SH-SY5Y (cell line): ENCODE measurements at regions not wholly inside any gene's neighbourhood (a gene's known extent, or its start where the extent isn't known, plus 50 kb on each side); places are given as distances from the start of the nearest gene placed in this dataset.

Source experiments
- GATA2 ChIP-seq: IDR thresholded peaks from 2 replicates; pipeline ENCODE4 v1.6.1; 2011; ENCODE audit warnings: mild to moderate bottlenecking, low read depth, low read length
- GATA3 ChIP-seq: IDR thresholded peaks from 2 replicates; pipeline ENCODE4 v1.6.1; 2011; ENCODE audit warnings: low read depth, mild to moderate bottlenecking, low read length, moderate library complexity

GRCh38 chr3:78112291-78113010, 1072.6 kb downstream of the ROBO2 start:
- TF ChIP-seq GATA3 (no peak), GATA2 (no peak)

GRCh38 chr3:78115983-78116382, 1076.1 kb downstream of the ROBO2 start:
- TF ChIP-seq GATA3 (no peak), GATA2 (no peak)

DNA sequence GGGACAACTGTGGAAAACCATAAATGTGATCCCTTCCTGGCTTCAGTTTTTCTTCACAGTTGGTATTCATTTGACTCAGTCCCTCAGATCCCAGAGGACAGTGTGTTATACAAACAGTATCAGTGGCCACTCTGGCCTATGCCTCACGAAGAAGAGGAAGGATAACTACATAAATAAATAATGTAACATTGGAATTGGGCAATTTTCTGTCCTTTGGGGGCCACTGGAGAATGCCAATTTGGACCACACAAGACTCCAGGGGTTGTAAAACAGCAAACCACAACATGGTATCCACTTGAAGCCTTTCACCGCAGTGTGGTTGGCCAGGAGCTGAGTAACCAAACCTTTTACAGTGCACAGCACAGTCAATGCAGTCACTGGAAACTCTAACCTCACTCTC, 1077.0 kb downstream of the ROBO2 start:
- TF ChIP-seq GATA3 = no peak
- no peak for TF ChIP-seq GATA2

DNA sequence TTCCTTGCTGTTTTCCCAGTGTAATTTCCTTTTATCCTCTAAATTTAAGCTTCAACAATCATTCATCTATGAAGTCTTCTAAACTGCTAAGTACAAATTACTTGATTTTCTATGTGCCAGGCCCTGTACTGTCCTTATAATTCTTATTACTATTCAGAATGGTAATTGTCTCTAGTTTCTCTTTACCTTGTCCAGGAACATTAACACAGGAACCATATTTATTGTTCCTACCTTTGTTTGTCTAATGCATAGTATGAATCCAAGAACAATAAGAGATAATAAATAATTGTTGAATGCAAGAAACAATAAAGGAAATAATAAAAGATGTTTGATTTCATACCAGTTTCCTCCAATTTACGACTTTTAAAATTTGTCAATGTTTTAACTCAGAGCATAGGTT, 1083.2 kb downstream of the ROBO2 start:
- TF ChIP-seq GATA3 (no peak), GATA2 (no peak)

DNA sequence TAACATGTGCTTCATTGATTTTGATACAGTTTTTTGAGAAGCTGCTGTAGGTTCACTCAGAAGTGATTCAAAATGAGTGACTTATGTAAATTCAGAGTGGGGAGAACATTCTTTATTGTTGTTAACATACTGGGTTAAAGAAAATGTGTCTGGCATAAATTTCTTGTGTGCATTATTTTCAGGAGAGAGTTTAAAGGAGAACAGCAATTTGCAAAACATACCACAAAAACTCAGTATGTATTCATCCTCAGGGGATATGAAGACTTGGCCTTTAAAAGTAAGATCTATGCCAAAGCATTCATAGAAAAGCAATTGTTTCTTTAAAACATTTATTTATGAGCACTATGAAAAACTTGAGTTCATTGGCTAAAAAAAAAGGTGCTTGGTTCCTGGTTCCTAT, 1089.8 kb downstream of the ROBO2 start:
- TF ChIP-seq GATA3 (no peak), GATA2 (no peak)

DNA sequence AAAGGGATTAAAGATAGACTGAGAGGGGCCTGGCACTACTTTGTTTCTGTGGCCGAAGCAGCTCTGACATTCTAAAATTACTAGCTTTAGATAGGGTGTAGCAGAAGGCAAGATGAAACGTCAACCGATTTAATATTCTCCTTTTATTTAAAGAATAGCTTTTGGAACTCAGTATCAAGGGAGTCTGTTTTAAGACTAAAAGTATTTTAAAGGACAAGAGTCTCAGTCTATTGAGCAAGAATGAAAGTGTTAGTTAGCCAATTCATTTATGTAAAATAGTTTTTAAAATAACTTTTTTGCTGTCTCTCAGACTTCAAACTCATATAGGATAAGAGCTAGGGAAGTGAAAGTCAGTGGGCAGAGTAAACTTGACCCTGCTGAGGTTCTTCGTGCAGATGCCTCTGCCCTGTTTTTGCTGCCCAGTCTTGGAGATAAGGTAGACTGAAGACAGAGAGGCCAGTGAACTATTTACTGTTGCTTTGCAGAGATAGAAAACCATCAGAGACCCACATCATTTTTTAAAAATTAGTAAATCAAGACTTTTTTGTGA, 1090.9 kb downstream of the ROBO2 start:
- TF ChIP-seq GATA2 (no peak), GATA3 (no peak)

DNA sequence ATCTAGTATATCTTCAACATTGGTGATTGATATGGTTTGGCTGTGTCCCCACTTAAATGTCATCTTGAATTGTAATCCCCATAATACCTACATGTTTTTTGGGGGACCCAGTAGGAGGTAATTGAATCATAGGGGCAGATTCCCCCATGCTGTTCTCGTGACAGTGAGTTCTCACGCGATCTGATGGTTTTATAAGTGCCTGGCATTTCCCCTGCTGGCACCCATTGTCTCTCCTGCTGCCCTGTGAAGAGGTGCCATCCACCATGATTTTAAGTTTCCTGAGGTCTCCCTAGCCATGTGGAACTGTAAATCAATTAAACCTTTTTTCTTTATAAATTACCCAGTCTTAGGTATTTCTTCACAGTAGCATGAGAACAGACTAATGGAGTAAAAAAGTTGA, 1094.6 kb downstream of the ROBO2 start:
- TF ChIP-seq GATA3 (no peak), GATA2 (no peak)

DNA sequence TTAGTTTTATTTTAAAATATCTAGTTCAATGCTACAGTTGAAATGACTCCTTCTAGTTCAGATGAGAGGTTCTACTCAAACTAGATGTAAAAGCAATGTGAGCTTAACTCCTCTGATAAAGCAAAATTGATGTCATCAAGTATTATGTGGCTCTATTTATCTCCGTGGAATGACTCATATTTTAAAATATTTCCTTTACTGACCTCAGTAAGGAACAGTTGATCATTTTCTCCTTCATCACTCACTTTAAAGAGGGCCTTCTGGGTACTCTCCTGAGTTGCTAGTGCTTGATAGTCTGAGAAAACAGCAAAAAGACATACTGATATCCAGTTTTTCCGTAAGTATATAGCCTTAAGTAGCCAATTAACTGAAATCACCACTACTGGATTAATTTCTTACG, 1099.3 kb downstream of the ROBO2 start:
- no peak for TF ChIP-seq GATA2
- no peak for TF ChIP-seq GATA3

DNA sequence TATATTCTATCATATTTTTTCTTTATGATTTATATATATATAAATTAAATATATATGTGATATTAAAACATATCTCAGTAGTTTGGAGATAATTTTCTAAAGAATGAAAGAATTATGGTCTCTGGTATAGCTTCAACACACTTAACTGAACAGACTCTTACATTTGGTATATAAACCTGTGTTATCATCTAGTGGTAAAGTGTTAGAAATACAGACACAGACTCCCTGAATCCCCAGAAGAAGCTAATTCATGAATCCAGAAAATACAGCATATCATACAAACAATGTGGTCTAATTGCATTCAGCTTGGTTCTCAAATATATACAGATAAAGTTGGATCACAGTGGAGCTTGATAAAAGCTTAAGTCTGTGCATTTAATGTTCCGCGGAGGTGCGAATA, 1100.4 kb downstream of the ROBO2 start:
- TF ChIP-seq GATA3 (no peak), GATA2 (no peak)

DNA sequence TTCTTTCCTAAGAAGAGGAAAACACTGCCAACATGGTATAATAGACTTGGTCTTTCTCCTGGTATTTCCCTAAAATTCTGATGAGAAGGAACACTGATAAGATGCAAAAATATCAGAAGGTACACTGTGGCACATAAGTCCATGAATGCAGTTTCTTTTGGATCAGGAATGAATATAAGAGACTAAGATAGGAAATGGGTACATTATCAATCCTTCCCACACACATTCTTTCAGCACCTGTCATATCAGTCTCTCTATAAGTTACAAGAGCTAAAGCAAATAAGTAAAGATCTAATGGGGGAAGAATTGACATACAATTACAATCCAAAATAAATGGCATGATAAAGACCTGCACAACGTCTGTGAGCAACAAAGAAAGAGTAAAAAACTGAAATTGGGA, 1101.0 kb downstream of the ROBO2 start:
- TF ChIP-seq GATA3 = no peak

GRCh38 chr3:78141269-78141668, 1101.4 kb downstream of the ROBO2 start:
- TF ChIP-seq GATA3 (no peak), GATA2 (no peak)

GRCh38 chr3:78143000-78143399, 1103.1 kb downstream of the ROBO2 start:
- TF ChIP-seq GATA3 (no peak), GATA2 (no peak)

DNA sequence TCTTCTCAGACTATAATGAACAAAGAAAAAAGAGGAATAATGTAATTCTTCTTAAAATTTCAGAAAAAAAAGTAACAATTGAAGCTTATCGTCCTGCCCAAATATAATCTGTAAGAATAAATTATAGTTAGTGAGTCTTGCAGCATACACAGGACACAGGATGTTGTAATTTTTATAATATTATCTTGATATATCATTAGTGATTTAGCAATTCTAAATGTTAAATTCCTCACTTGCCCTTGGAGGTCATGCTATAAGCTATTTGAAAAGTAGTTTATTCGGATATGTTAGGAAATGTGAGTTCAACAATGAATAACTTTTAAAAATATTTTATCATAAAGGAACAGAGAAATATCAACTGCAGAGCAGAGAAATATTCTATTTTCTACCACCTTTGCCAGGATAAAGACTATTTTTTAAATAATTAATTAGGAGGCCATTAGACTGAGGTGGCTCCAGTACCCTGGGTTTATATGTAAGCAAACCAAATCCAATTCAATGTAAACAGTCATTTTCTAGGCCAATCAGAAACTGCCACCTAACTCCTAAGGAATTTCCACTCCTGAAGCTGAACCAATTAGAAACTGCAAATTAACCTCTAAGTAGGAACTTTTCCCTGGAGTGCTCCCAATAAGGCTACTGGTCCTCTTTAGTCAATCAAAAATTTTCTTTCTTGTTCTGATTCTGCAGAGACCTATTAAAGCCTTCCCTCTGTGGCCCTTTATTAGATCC, 1109.3 kb downstream of the ROBO2 start:
- no peak for TF ChIP-seq GATA3
- no peak for TF ChIP-seq GATA2

DNA sequence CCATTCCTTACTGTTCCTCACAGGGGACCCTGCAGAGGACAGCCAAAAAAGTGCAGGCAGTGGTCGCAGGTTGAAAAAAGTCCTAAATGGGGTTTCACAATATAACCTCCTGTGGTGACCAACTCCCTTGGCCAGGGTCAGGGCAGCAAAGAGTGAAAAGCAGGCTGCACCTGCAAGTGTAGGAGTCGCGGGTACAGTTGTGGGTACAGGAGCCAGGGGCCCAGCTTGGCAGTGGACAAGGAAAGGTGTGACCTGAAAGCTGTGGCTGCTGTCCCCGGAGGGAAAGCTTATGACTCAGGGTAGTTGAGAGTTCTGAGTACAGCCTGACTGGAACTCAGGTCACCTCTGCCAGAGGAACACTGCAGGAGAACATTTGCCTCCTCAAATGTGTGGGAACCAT, 1114.1 kb downstream of the ROBO2 start:
- TF ChIP-seq GATA3 (no peak), GATA2 (no peak)
